ACHN (cell line): ENCODE measurements at regions not wholly inside any gene's neighbourhood (a gene's known extent, or its start where the extent isn't known, plus 50 kb on each side); places are given as distances from the start of the nearest gene placed in this dataset.
"Not testable (repeated sequence)": the region's sequence is repeated elsewhere in the genome, so short reads cannot be mapped to it uniquely, and the experiment has no call there.

Source experiments
- DNase-seq: peaks from one replicate; pipeline ENCODE4 v3.0.0-alpha.2; 2015
- in situ Hi-C: cut with HindIII; loops from 2 replicates; pipeline ENCODE4 v1.10.0; 2017; ENCODE audit warnings: low sequenced_read_pairs, low pct_ligation_motif_present, low pct_unique_long_range_greater_than_20kb

GRCh38 chr12:114815026-114815795 is 131.2 kb upstream of the TBX3 start:
- no peak for DNase-seq
- in situ Hi-C loops: no loop called here

GRCh38 chr12:114812858-114813761 is 129.1 kb upstream of the TBX3 start:
- in situ Hi-C loops: no loop called here
- no peak for DNase-seq

GRCh38 chr12:114812384-114812783 is 128.4 kb upstream of the TBX3 start:
- DNase-seq: no peak
- in situ Hi-C loops: no loop called here

GRCh38 chr12:114809097-114809496 is 125.1 kb upstream of the TBX3 start:
- no peak for DNase-seq
- in situ Hi-C loops: no loop called here

GRCh38 chr12:114801381-114801780 is 117.4 kb upstream of the TBX3 start:
- DNase-seq, in situ Hi-C loops: not testable (repeated sequence)

GRCh38 chr12:114800566-114800965 is 116.6 kb upstream of the TBX3 start:
- in situ Hi-C loops, DNase-seq: not testable (repeated sequence)

GRCh38 chr12:114799574-114800487 is 115.9 kb upstream of the TBX3 start:
- no peak for DNase-seq
- in situ Hi-C loops: no loop called here

GRCh38 chr12:114794049-114794558 is 110.1 kb upstream of the TBX3 start:
- no peak for DNase-seq
- in situ Hi-C loops: no loop called here

GRCh38 chr12:114790276-114790675 is 106.3 kb upstream of the TBX3 start:
- in situ Hi-C loops: no loop called here
- no peak for DNase-seq

- in situ Hi-C loops: no loop called here
- no peak for DNase-seq
Measured at GRCh38 chr12:114789821-114790220, 105.8 kb upstream of the TBX3 start.

GRCh38 chr12:114789276-114789675 is 105.3 kb upstream of the TBX3 start:
- no peak for DNase-seq
- in situ Hi-C loops: no loop called here

- in situ Hi-C loops: no loop called here
- DNase-seq: no peak
Measured at GRCh38 chr12:114784526-114784925, 100.6 kb upstream of the TBX3 start.

- in situ Hi-C loops: no loop called here
Measured at GRCh38 chr12:114783089-114783618, 99.2 kb upstream of the TBX3 start.

GRCh38 chr12:114780746-114781399 is 96.9 kb upstream of the TBX3 start:
- in situ Hi-C loops: no loop called here

More at GRCh38 chr12:114783089-114783618, 99.2 kb upstream of the TBX3 start:
- no peak for DNase-seq

GRCh38 chr12:114779647-114780046 is 95.7 kb upstream of the TBX3 start:
- in situ Hi-C loops: no loop called here
- DNase-seq: no peak

More at GRCh38 chr12:114780746-114781399, 96.9 kb upstream of the TBX3 start:
- no peak for DNase-seq

GRCh38 chr12:114779186-114779585 is 95.2 kb upstream of the TBX3 start:
- in situ Hi-C loops: no loop called here
- DNase-seq: no peak

GRCh38 chr12:114776731-114777442 is 92.9 kb upstream of the TBX3 start:
- in situ Hi-C loops: no loop called here
- DNase-seq: no peak
